ENCODE measurements at regions not wholly inside any gene's neighbourhood (a gene's known extent, or its start where the extent isn't known, plus 50 kb on each side); places are given as distances from the start of the nearest gene placed in this dataset.
"Not testable (repeated sequence)": the region's sequence is repeated elsewhere in the genome, so short reads cannot be mapped to it uniquely, and the experiment has no call there.

GRCh38 chr3:186454881-186455703 is 89.1 kb downstream of the CRYGS start:
- DNase-seq (ENCODE audit: low spot score in 2 of 2) (no peak), FAIRE-seq (no peak)

GRCh38 chr3:186453531-186453930 is 90.6 kb downstream of the CRYGS start:
- FAIRE-seq (no peak), DNase-seq (ENCODE audit: low spot score in 2 of 2) (no peak)

GRCh38 chr3:186452517-186452916 is 90.5 kb upstream of the DGKG start:
- FAIRE-seq (no peak), DNase-seq (ENCODE audit: low spot score in 2 of 2) (no peak)

DNA sequence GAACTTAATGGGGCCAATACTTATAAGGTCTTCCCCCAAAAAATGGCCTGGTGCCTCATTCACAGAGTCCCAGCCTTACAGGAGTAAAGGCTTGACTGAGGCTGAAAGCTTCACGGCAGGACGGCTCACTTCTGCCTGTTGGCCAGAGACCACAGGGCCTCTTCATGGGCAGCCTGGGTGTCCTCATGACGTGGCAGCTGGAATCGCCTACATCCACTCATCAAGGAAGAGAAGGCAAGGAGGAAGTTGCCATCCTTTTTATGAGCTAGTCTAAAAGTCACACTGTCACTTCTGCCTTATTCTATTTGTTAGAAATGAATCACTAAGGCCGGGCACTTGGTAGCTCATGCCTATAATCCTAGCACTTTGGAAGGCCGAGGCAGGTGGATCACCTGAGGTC is 89.3 kb upstream of the DGKG start:
- no peak for DNase-seq (ENCODE audit: low spot score in 2 of 2)
- no peak for FAIRE-seq

DNA sequence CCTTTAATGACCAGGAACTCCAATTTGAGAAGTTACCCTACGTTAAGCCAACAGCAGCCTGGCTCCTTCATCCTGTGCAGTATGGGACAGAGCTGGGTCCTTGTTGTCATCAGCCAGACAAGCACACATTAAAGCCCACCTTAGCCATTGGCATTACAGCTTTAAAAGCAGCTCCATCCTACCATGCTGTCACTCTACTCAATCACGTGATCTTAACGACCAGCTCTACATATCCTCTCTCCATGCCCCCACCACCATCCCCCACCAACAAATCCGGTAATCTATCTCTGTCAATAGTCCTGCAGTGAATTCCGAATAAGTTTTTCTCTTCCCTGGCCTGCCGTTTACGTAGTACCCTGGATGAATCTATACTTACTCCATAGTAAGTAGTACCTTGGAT is 82.9 kb upstream of the DGKG start:
- FAIRE-seq (no peak), DNase-seq (ENCODE audit: low spot score in 2 of 2) (no peak)

GRCh38 chr3:186444288-186444687 is 82.3 kb upstream of the DGKG start:
- FAIRE-seq: peak; percentile 94

DNA sequence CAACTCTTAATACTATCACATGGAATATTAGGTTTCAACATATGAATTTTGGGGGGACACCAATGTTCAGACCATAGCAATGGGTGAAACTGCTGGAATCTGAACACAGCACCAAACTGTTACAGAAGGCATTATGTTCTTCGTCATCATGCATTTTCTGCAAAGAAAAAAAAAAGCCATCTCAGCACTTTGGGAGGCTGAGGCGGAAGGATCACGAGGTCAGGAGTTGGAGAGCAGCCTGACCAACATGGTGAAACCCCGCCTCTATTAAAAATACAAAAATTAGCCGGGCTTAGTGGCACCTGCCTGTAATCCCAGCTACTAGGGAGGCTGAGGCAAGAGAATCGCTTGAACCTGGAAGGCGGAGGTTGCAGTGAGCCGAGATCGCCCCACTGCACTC is 80.9 kb upstream of the DGKG start:
- not testable (repeated sequence) for DNase-seq (ENCODE audit: low spot score in 2 of 2); FAIRE-seq

More at GRCh38 chr3:186444288-186444687, 82.3 kb upstream of the DGKG start:
- DNase-seq (ENCODE audit: low spot score in 2 of 2): no peak

DNA sequence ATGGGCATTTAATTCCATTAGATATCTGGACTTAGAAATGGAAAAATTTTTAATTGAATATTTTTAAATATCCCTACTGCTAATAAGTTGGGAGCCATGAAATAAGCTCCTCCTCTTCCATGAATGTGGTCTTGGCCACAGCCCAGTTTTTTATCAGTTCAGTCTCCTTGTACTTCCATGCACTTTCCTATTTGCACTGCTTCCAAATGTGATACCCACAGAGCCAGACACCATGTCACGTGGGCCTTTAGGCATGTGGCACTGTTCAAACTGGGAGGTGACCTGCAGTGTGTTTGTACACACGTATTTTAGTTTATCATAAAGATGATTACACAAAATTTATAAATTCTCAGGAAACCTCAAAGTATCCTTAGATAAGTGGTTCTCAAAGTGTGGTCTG is 80.1 kb upstream of the DGKG start:
- DNase-seq (ENCODE audit: low spot score in 2 of 2): no peak
- FAIRE-seq: no peak

- FAIRE-seq (no peak), DNase-seq (ENCODE audit: low spot score in 2 of 2) (no peak)
Observed at GRCh38 chr3:186440891-186441290, 78.9 kb upstream of the DGKG start.

GRCh38 chr3:186439725-186440124 is 77.7 kb upstream of the DGKG start:
- FAIRE-seq: no peak

GRCh38 chr3:186435332-186435731 is 73.3 kb upstream of the DGKG start:
- not testable (repeated sequence) for FAIRE-seq; DNase-seq (ENCODE audit: low spot score in 2 of 2)

More at GRCh38 chr3:186439725-186440124, 77.7 kb upstream of the DGKG start:
- no peak for DNase-seq (ENCODE audit: low spot score in 2 of 2)

DNA sequence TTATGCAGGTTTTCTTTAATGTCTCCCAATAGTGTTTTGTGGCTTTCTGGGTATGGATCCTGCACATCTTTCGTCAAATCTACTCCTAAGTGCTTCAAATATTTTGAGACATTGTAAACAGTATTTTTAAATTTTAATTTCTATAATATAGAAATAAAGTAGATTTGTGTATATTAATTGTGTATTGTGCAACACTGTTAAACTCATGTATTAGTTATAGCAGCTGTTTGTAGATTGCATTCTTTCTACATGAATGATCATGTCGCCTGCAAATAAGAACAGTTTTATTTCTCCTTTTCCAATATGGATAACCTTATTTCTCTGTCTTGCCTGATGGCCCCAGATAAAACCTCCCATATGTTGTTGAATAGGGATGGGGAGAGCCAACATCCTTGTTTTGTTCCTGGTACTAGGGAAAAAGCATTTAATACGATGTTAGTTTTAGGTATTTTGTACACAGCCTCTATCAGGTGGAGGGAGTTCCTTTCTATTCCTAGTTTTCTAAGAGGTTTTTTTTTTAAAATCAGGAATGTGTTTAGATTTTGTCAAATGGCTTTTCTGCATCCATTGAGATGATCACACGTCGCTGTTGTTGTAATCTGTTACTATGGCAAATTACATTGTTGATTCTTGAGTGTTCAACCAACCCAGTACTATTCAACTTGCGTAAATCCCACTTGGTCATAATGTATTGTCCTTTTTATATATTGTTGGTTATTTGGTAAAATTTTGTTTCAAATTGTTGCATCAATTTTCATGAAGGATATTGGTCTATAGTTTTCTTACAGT is 71.1 kb upstream of the DGKG start:
- DNase-seq (ENCODE audit: low spot score in 2 of 2) (no peak), FAIRE-seq (no peak)

DNA sequence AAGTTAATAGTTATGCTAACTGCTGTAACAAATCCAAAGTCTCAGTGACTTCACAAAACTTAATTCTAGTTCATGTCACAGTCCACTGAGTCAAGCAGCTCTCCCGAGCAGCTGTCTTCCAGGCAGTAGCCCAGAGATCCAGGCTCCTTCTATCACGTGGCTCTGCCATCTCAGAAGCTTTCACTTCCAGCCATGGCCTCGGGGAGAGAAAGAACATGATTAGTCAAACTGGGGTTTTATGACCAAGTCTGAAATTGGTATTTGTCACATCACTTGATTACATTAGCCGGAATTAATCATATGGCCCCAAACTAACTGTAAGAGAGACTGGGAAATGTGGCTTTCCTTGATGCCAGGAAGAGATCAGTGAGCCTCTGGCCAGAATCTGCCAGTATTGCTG is 70.2 kb upstream of the DGKG start:
- DNase-seq (ENCODE audit: low spot score in 2 of 2): no peak
- no peak for FAIRE-seq

GRCh38 chr3:186427627-186428281 is 65.7 kb upstream of the DGKG start:
- FAIRE-seq: no peak

GRCh38 chr3:186425788-186426730 is 64.0 kb upstream of the DGKG start:
- no peak for FAIRE-seq
- DNase-seq (ENCODE audit: low spot score in 2 of 2): no peak

More at GRCh38 chr3:186427627-186428281, 65.7 kb upstream of the DGKG start:
- no peak for DNase-seq (ENCODE audit: low spot score in 2 of 2)

DNA sequence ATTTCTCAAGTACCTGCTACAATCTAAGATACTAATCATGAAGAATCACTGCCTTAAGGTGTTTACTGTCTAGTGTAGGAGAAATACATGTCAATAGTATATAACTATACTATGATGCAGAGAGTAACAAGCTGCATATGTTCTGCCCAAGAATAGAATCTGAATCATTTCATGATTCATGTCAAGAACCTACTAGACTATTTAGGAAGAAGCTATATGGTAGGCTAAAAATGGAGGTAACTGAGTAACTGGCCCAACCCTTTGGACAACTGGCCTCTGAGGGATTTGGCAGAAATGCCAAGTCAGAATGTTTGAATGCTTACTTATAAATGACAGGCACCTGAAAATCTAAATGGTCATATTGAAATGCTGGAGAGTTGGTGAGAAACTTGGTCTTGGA is 59.9 kb upstream of the DGKG start:
- FAIRE-seq (no peak), DNase-seq (ENCODE audit: low spot score in 2 of 2) (no peak)

- DNase-seq (ENCODE audit: low spot score in 2 of 2) (no peak), FAIRE-seq (no peak)
Observed at GRCh38 chr3:186418671-186419145, 56.7 kb upstream of the DGKG start.

DNA sequence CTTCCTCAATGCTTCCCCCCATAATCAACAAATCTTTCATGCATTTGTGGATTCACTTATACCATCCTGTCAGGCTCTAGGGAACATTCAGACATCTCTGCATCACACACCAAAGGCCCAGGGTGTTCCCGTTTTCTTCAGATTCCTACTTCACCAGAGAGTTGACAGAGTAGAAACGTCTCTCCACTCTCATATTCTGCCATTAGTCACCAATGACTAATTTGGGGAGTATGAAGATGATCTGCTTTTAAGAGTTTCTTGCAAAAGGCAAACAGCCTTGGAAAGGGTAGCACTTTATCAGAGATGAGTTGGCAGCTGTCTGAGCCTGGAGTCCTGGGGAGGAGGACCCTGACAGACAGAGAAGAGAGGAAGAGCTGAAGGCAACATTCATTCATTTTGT is 55.8 kb upstream of the DGKG start:
- FAIRE-seq (no peak), DNase-seq (ENCODE audit: low spot score in 2 of 2) (no peak)

GRCh38 chr3:186414735-186415419 is 52.8 kb upstream of the DGKG start:
- no peak for DNase-seq (ENCODE audit: low spot score in 2 of 2)
- FAIRE-seq: no peak
